Nephron (organoid): ENCODE measurements at regions not wholly inside any gene's neighbourhood (a gene's known extent, or its start where the extent isn't known, plus 50 kb on each side); places are given as distances from the start of the nearest gene placed in this dataset.

Source experiments
- H3K27ac Mint-ChIP-seq, 3 experiments: 2 replicates each; pipeline ENCODE4 v1.8.0; 2020; ENCODE audit warnings: mixed read lengths in 3 of 3, mild to moderate bottlenecking in 2 of 3, moderate library complexity in 1 of 3
- H3K27me3 Mint-ChIP-seq: 2 replicates; pipeline ENCODE4 v1.8.0; 2021; ENCODE audit warnings: low read depth, mild to moderate bottlenecking, moderate library complexity, mixed read lengths
- H3K36me3 Mint-ChIP-seq: 2 replicates; pipeline ENCODE4 v1.8.0; 2020; ENCODE audit warnings: low read depth, mixed read lengths
- H3K4me1 Mint-ChIP-seq: 2 replicates; pipeline ENCODE4 v1.8.0; 2020; ENCODE audit warnings: mixed read lengths
- H3K4me3 Mint-ChIP-seq, 3 experiments: 2 replicates each; pipeline ENCODE4 v1.8.0; 2020; ENCODE audit warnings: mild to moderate bottlenecking in 3 of 3, mixed read lengths in 3 of 3, moderate library complexity in 2 of 3
- H3K9me3 Mint-ChIP-seq: 2 replicates; pipeline ENCODE4 v1.8.0; 2020; ENCODE audit warnings: mixed read lengths
- CTCF ChIP-seq, 3 experiments: fragments of 200-600 bp; sonication (generic); IDR thresholded peaks; one replicate each; pipeline ENCODE4 v1.5.0; 2021; ENCODE audit warnings: antibody characterized with exemption in 3 of 3; ENCODE audit not compliant: unreplicated experiment in 3 of 3

GRCh38 chr16:47946092-47946491 lies 209.7 kb downstream of the ABCC12 start:
- no peak overlapping the region for H3K27ac Mint-ChIP-seq
- H3K9me3 Mint-ChIP-seq, result no peaks in the 10 kb centered on the region
- peaks cover 3% of the 10 kb centered on the region for H3K27me3 Mint-ChIP-seq
- no peaks in the 10 kb centered on the region for H3K36me3 Mint-ChIP-seq
- no peak overlapping the region for H3K4me3 Mint-ChIP-seq
- TF ChIP-seq CTCF (IDR thresholded peaks at IDR 0.05; ENCODE audit: unreplicated experiment in 3 of 3), result no peak
- H3K4me1 Mint-ChIP-seq, result no peaks in the 10 kb centered on the region

GRCh38 chr16:47944589-47944988 lies 211.2 kb downstream of the ABCC12 start:
- Mint-ChIP-seq H3K36me3 (no peaks in the 10 kb centered on the region), H3K27me3 (peaks cover 7% of the 10 kb centered on the region), H3K4me3 (no peak overlapping the region), H3K9me3 (no peaks in the 10 kb centered on the region), H3K4me1 (no peaks in the 10 kb centered on the region), H3K27ac (no peak overlapping the region)
- TF ChIP-seq CTCF (IDR thresholded peaks at IDR 0.05; ENCODE audit: unreplicated experiment in 3 of 3), result no peak

GRCh38 chr16:47943235-47943634 lies 212.6 kb downstream of the ABCC12 start:
- no peaks in the 10 kb centered on the region for H3K9me3 Mint-ChIP-seq
- TF ChIP-seq CTCF (IDR thresholded peaks at IDR 0.05; ENCODE audit: unreplicated experiment in 3 of 3), result no peak
- H3K36me3 Mint-ChIP-seq, result no peaks in the 10 kb centered on the region
- no peaks in the 10 kb centered on the region for H3K4me1 Mint-ChIP-seq
- H3K27me3 Mint-ChIP-seq, result peaks cover 7% of the 10 kb centered on the region
- no peak overlapping the region for H3K27ac Mint-ChIP-seq
- no peak overlapping the region for H3K4me3 Mint-ChIP-seq

GRCh38 chr16:47940466-47940865 lies 215.3 kb downstream of the ABCC12 start:
- Mint-ChIP-seq H3K9me3 (no peaks in the 10 kb centered on the region), H3K4me3 (no peak overlapping the region), H3K36me3 (no peaks in the 10 kb centered on the region), H3K27me3 (peaks cover 7% of the 10 kb centered on the region), H3K4me1 (no peaks in the 10 kb centered on the region), H3K27ac (no peak overlapping the region)
- no peak for TF ChIP-seq CTCF (IDR thresholded peaks at IDR 0.05; ENCODE audit: unreplicated experiment in 3 of 3)

GRCh38 chr16:47939680-47940079 lies 216.1 kb downstream of the ABCC12 start:
- Mint-ChIP-seq H3K27me3 (peaks cover 7% of the 10 kb centered on the region), H3K4me1 (no peaks in the 10 kb centered on the region), H3K4me3 (no peak overlapping the region), H3K27ac (no peak overlapping the region), H3K36me3 (no peaks in the 10 kb centered on the region), H3K9me3 (no peaks in the 10 kb centered on the region)
- TF ChIP-seq CTCF (IDR thresholded peaks at IDR 0.05; ENCODE audit: unreplicated experiment in 3 of 3), result no peak

GRCh38 chr16:47938272-47938671 lies 217.5 kb downstream of the ABCC12 start:
- H3K27me3 Mint-ChIP-seq, result peaks cover 7% of the 10 kb centered on the region
- H3K36me3 Mint-ChIP-seq, result no peaks in the 10 kb centered on the region
- H3K9me3 Mint-ChIP-seq, result peaks cover 5% of the 10 kb centered on the region
- H3K4me3 Mint-ChIP-seq, result no peak overlapping the region
- TF ChIP-seq CTCF (IDR thresholded peaks at IDR 0.05; ENCODE audit: unreplicated experiment in 3 of 3), result no peak
- H3K4me1 Mint-ChIP-seq, result no peaks in the 10 kb centered on the region
- H3K27ac Mint-ChIP-seq, result no peak overlapping the region
